ENCODE measurements at regions not wholly inside any gene's neighbourhood (a gene's known extent, or its start where the extent isn't known, plus 50 kb on each side); places are given as distances from the start of the nearest gene placed in this dataset.

DNA sequence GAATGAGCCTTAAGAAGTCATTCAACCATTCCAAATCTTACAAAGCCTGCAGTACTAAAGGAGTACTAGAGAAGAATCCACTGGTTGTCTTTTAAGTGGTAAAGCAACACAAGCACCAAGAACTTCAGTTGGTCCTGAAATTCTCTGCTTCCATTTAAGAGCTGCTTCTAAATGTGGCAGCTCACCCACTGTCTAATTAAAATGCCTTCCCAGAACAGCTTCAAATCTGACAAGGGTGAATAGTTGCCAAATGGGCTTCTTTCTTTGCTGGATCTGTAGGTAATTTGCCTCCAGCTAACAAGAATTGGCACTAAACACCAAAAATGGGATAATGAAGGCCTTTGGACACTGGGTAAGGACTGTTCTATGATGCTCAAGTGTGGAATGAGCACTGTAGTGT lies 72.2 kb upstream of the NAP1L1 start:
- H3K79me2 ChIP-seq (ENCODE audit: insufficient read depth, low read length): no peaks in the 10 kb centered on the region
- no peaks in the 10 kb centered on the region for H3K4me1 ChIP-seq (ENCODE audit: insufficient read depth, low read length)
- H3K36me3 ChIP-seq (ENCODE audit: insufficient read depth, low read length): no peaks in the 10 kb centered on the region
- no peak overlapping the region for H2AFZ ChIP-seq (ENCODE audit: low read depth, low read length)
- no peak overlapping the region for H3K9ac ChIP-seq (ENCODE audit: low read depth, low read length)
- no peak overlapping the region for H3K4me3 ChIP-seq (ENCODE audit: low read depth in 1 of 2, low read length in 2 of 2)
- TF ChIP-seq EZH2 (IDR thresholded peaks at IDR 0.05; ENCODE audit: borderline replicate concordance, low read depth, low read length, severe bottlenecking): no peak
- no peak for TF ChIP-seq CTCF (IDR thresholded peaks at IDR 0.05; ENCODE audit: borderline replicate concordance, extremely low read depth, low read length, poor library complexity, severe bottlenecking)
- DNase-seq (no peak), ATAC-seq (ENCODE audit: insufficient read depth, low read depth) (no peak)
- no peaks in the 10 kb centered on the region for H4K20me1 ChIP-seq (ENCODE audit: insufficient read depth, low read length)
- H3K4me2 ChIP-seq (ENCODE audit: insufficient read depth, low read length): no peak overlapping the region
- H3K27me3 ChIP-seq (ENCODE audit: insufficient read depth, low read length, poor library complexity): no peaks in the 10 kb centered on the region
- H3K9me3 ChIP-seq (ENCODE audit: insufficient read depth, low read length, severe bottlenecking): no peaks in the 10 kb centered on the region
- no peak overlapping the region for H3K27ac ChIP-seq (ENCODE audit: low read length)

DNA sequence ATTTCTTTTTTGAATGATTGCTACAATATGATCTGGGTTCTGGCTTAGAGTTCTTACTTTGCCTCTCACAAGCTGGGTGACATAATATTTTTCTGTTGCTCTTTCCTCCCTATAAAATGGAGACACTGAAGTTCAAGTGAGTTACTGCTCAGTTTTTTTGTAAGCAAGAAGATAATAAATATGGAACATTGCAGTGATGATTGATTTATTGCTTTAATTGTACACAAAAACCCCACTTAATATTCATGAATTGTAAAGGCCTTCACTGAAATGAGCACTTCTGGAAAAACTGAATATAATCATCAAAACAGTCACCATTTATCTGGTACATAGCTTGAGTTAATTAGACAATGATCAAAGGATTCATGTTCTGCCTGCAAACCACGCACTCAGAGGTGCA lies 71.8 kb upstream of the NAP1L1 start:
- H3K27ac ChIP-seq (ENCODE audit: low read length): no peak overlapping the region
- no peak overlapping the region for H2AFZ ChIP-seq (ENCODE audit: low read depth, low read length)

GRCh38 chr12:76155157-76155670 lies 70.7 kb upstream of the NAP1L1 start:
- no peak for ATAC-seq (ENCODE audit: insufficient read depth, low read depth)
- Histone ChIP-seq H3K27ac (ENCODE audit: low read length) (no peak overlapping the region), H3K27me3 (ENCODE audit: insufficient read depth, low read length, poor library complexity) (no peaks in the 10 kb centered on the region), H3K9ac (ENCODE audit: low read depth, low read length) (no peak overlapping the region), H3K4me3 (ENCODE audit: low read depth in 1 of 2, low read length in 2 of 2) (no peak overlapping the region), H3K4me1 (ENCODE audit: insufficient read depth, low read length) (no peaks in the 10 kb centered on the region), H3K4me2 (ENCODE audit: insufficient read depth, low read length) (no peak overlapping the region), H2AFZ (ENCODE audit: low read depth, low read length) (no peak overlapping the region), H3K36me3 (ENCODE audit: insufficient read depth, low read length) (no peaks in the 10 kb centered on the region), H4K20me1 (ENCODE audit: insufficient read depth, low read length) (no peaks in the 10 kb centered on the region), H3K79me2 (ENCODE audit: insufficient read depth, low read length) (no peaks in the 10 kb centered on the region), H3K9me3 (ENCODE audit: insufficient read depth, low read length, severe bottlenecking) (no peaks in the 10 kb centered on the region)
- TF ChIP-seq EZH2 (IDR thresholded peaks at IDR 0.05; ENCODE audit: borderline replicate concordance, low read depth, low read length, severe bottlenecking) (no peak), CTCF (IDR thresholded peaks at IDR 0.05; ENCODE audit: borderline replicate concordance, extremely low read depth, low read length, poor library complexity, severe bottlenecking) (no peak)
- no peak for DNase-seq

More for the DNA sequence above, 71.8 kb upstream of the NAP1L1 start:
- DNase-seq (no peak), ATAC-seq (ENCODE audit: insufficient read depth, low read depth) (no peak)
- Histone ChIP-seq H3K9ac (ENCODE audit: low read depth, low read length) (no peak overlapping the region), H3K27me3 (ENCODE audit: insufficient read depth, low read length, poor library complexity) (no peaks in the 10 kb centered on the region), H3K4me1 (ENCODE audit: insufficient read depth, low read length) (no peaks in the 10 kb centered on the region), H3K79me2 (ENCODE audit: insufficient read depth, low read length) (no peaks in the 10 kb centered on the region), H3K36me3 (ENCODE audit: insufficient read depth, low read length) (no peaks in the 10 kb centered on the region), H3K9me3 (ENCODE audit: insufficient read depth, low read length, severe bottlenecking) (no peaks in the 10 kb centered on the region), H3K4me2 (ENCODE audit: insufficient read depth, low read length) (no peak overlapping the region), H4K20me1 (ENCODE audit: insufficient read depth, low read length) (no peaks in the 10 kb centered on the region), H3K4me3 (ENCODE audit: low read depth in 1 of 2, low read length in 2 of 2) (no peak overlapping the region)
- no peak for TF ChIP-seq CTCF (IDR thresholded peaks at IDR 0.05; ENCODE audit: borderline replicate concordance, extremely low read depth, low read length, poor library complexity, severe bottlenecking)
- TF ChIP-seq EZH2 (IDR thresholded peaks at IDR 0.05; ENCODE audit: borderline replicate concordance, low read depth, low read length, severe bottlenecking): no peak

GRCh38 chr12:76153616-76154015 lies 69.1 kb upstream of the NAP1L1 start:
- H3K9me3 ChIP-seq (ENCODE audit: insufficient read depth, low read length, severe bottlenecking): no peaks in the 10 kb centered on the region
- no peak for DNase-seq
- no peak overlapping the region for H3K4me2 ChIP-seq (ENCODE audit: insufficient read depth, low read length)
- no peaks in the 10 kb centered on the region for H3K36me3 ChIP-seq (ENCODE audit: insufficient read depth, low read length)
- H3K4me1 ChIP-seq (ENCODE audit: insufficient read depth, low read length): no peaks in the 10 kb centered on the region
- no peak overlapping the region for H3K9ac ChIP-seq (ENCODE audit: low read depth, low read length)
- H3K79me2 ChIP-seq (ENCODE audit: insufficient read depth, low read length): no peaks in the 10 kb centered on the region
- TF ChIP-seq CTCF (IDR thresholded peaks at IDR 0.05; ENCODE audit: borderline replicate concordance, extremely low read depth, low read length, poor library complexity, severe bottlenecking): no peak
- no peak for TF ChIP-seq EZH2 (IDR thresholded peaks at IDR 0.05; ENCODE audit: borderline replicate concordance, low read depth, low read length, severe bottlenecking)
- no peak overlapping the region for H3K27ac ChIP-seq (ENCODE audit: low read length)
- no peaks in the 10 kb centered on the region for H4K20me1 ChIP-seq (ENCODE audit: insufficient read depth, low read length)
- no peak for ATAC-seq (ENCODE audit: insufficient read depth, low read depth)
- H3K4me3 ChIP-seq (ENCODE audit: low read depth in 1 of 2, low read length in 2 of 2): no peak overlapping the region
- H3K27me3 ChIP-seq (ENCODE audit: insufficient read depth, low read length, poor library complexity): no peaks in the 10 kb centered on the region
- H2AFZ ChIP-seq (ENCODE audit: low read depth, low read length): no peak overlapping the region
